HG03175 (cell line): ENCODE measurements at regions not wholly inside any gene's neighbourhood (a gene's known extent, or its start where the extent isn't known, plus 50 kb on each side); places are given as distances from the start of the nearest gene placed in this dataset.
"Not testable (repeated sequence)": the region's sequence is repeated elsewhere in the genome, so short reads cannot be mapped to it uniquely, and the experiment has no call there.

Experiments used
- ATAC-seq: cut with Tn5 transposase; IDR thresholded peaks from one replicate; pipeline ENCODE4 v1.9.1; 2021; ENCODE audit warnings: mild to moderate bottlenecking, moderate library complexity; ENCODE audit not compliant: unreplicated experiment

GRCh38 chr5:109630093-109630492 lies 59.6 kb upstream of the MAN2A1 start:
- no peak for ATAC-seq

- ATAC-seq: no peak
These were observed 61.1 kb upstream of the MAN2A1 start for GRCh38 chr5:109628591-109628990.

- not testable (repeated sequence) for ATAC-seq
These were observed 68.5 kb upstream of the MAN2A1 start for GRCh38 chr5:109621266-109621665.

GRCh38 chr5:109620651-109621050 lies 69.1 kb upstream of the MAN2A1 start:
- no peak for ATAC-seq

GRCh38 chr5:109619606-109620005 lies 70.1 kb upstream of the MAN2A1 start:
- ATAC-seq: no peak

GRCh38 chr5:109619021-109619460 lies 70.7 kb upstream of the MAN2A1 start:
- no peak for ATAC-seq

GRCh38 chr5:109614981-109615380 lies 74.7 kb upstream of the MAN2A1 start:
- no peak for ATAC-seq

- no peak for ATAC-seq
These were observed 75.4 kb upstream of the MAN2A1 start for GRCh38 chr5:109614301-109614700.

GRCh38 chr5:109612278-109612905 lies 77.3 kb upstream of the MAN2A1 start:
- no peak for ATAC-seq

- ATAC-seq: no peak
These were observed 78.2 kb upstream of the MAN2A1 start for GRCh38 chr5:109611505-109611904.

GRCh38 chr5:109611061-109611460 lies 78.7 kb upstream of the MAN2A1 start:
- no peak for ATAC-seq

- no peak for ATAC-seq
These were observed 79.1 kb upstream of the MAN2A1 start for GRCh38 chr5:109610581-109610980.

GRCh38 chr5:109605207-109605730 lies 84.5 kb upstream of the MAN2A1 start:
- no peak for ATAC-seq

GRCh38 chr5:109604758-109605157 lies 85.0 kb upstream of the MAN2A1 start:
- ATAC-seq: no peak

- ATAC-seq: no peak
These were observed 88.0 kb upstream of the MAN2A1 start for GRCh38 chr5:109601736-109602135.

GRCh38 chr5:109597893-109598292 lies 91.8 kb upstream of the MAN2A1 start:
- ATAC-seq: no peak

GRCh38 chr5:109594217-109594616 lies 95.5 kb upstream of the MAN2A1 start:
- no peak for ATAC-seq

GRCh38 chr5:109590799-109591198 lies 98.9 kb upstream of the MAN2A1 start:
- ATAC-seq: no peak

GRCh38 chr5:109589986-109590385 lies 99.7 kb upstream of the MAN2A1 start:
- ATAC-seq: no peak

- no peak for ATAC-seq
These were observed 100.5 kb upstream of the MAN2A1 start for GRCh38 chr5:109589239-109589638.

- no peak for ATAC-seq
These were observed 101.3 kb upstream of the MAN2A1 start for GRCh38 chr5:109588281-109589035.

GRCh38 chr5:109584986-109585599 lies 104.6 kb upstream of the MAN2A1 start:
- no peak for ATAC-seq
